ENCODE measurements at regions not wholly inside any gene's neighbourhood (a gene's known extent, or its start where the extent isn't known, plus 50 kb on each side); places are given as distances from the start of the nearest gene placed in this dataset.

DNA sequence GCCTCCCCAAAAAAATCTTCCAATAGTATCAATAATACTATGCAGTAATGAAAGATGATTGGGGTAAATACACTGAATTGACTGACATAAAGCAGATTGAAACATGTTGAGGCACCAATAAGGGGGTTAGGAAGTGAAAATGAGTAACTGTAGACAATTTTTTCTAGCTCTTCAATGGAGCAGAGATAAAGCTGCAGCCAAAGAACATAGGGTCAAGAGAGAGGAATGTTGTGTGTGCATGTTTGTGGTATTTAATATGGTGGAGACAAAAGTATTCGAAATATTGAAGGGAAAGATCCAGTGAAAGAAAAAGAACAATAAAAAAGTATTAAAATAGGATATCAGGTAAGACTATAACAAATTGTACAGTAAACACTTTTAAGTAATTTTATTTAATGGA lies 450.0 kb upstream of the CCDC179 start:
- TF ChIP-seq, protein P1, sequence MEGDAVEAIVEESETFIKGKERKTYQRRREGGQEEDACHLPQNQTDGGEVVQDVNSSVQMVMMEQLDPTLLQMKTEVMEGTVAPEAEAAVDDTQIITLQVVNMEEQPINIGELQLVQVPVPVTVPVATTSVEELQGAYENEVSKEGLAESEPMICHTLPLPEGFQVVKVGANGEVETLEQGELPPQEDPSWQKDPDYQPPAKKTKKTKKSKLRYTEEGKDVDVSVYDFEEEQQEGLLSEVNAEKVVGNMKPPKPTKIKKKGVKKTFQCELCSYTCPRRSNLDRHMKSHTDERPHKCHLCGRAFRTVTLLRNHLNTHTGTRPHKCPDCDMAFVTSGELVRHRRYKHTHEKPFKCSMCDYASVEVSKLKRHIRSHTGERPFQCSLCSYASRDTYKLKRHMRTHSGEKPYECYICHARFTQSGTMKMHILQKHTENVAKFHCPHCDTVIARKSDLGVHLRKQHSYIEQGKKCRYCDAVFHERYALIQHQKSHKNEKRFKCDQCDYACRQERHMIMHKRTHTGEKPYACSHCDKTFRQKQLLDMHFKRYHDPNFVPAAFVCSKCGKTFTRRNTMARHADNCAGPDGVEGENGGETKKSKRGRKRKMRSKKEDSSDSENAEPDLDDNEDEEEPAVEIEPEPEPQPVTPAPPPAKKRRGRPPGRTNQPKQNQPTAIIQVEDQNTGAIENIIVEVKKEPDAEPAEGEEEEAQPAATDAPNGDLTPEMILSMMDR (conservative IDR thresholded peaks at IDR 0.05 in 1 of 2, IDR thresholded peaks at IDR 0.05 in 1 of 2; ENCODE audit: low read depth in 1 of 2, low read length in 2 of 2) = no peak
- TF ChIP-seq EZH2 (IDR thresholded peaks at IDR 0.05; ENCODE audit: low read length, missing control alignments) = no peak
- Histone ChIP-seq H3K9ac (ENCODE audit: insufficient read depth, low read length) (no peak overlapping the region), H4K20me1 (ENCODE audit: control insufficient read depth, extremely low read depth, insufficient read depth, low read length) (no peaks in the 10 kb centered on the region), H3K27ac (ENCODE audit: insufficient read depth, low read length) (no peak overlapping the region), H2AFZ (ENCODE audit: low read length) (no peak overlapping the region), H3K79me2 (ENCODE audit: control insufficient read depth, insufficient read depth, low read length) (no peaks in the 10 kb centered on the region), H3K27me3 (ENCODE audit: control insufficient read depth, insufficient read depth, low read length) (no peaks in the 10 kb centered on the region), H3K9me3 (ENCODE audit: control insufficient read depth, insufficient read depth, low read depth, low read length) (no peaks in the 10 kb centered on the region), H3K4me3 (replicated peaks in 1 of 4; ENCODE audit: control extremely low read depth in 1 of 4, insufficient read depth in 1 of 4, low read depth in 3 of 4, low read length in 4 of 4) (no peak overlapping the region), H3K36me3 (ENCODE audit: control insufficient read depth, insufficient read depth, low read length) (no peaks in the 10 kb centered on the region), H3K4me1 (ENCODE audit: control insufficient read depth, extremely low read depth, insufficient read depth, low read length) (peaks cover 5% of the 10 kb centered on the region), H3K4me2 (ENCODE audit: extremely low read depth, insufficient read depth, low read length) (no peak overlapping the region)
- peak in 1 of 2 donors; percentile 87 for DNase-seq (ENCODE audit: low read depth in 2 of 2)

DNA sequence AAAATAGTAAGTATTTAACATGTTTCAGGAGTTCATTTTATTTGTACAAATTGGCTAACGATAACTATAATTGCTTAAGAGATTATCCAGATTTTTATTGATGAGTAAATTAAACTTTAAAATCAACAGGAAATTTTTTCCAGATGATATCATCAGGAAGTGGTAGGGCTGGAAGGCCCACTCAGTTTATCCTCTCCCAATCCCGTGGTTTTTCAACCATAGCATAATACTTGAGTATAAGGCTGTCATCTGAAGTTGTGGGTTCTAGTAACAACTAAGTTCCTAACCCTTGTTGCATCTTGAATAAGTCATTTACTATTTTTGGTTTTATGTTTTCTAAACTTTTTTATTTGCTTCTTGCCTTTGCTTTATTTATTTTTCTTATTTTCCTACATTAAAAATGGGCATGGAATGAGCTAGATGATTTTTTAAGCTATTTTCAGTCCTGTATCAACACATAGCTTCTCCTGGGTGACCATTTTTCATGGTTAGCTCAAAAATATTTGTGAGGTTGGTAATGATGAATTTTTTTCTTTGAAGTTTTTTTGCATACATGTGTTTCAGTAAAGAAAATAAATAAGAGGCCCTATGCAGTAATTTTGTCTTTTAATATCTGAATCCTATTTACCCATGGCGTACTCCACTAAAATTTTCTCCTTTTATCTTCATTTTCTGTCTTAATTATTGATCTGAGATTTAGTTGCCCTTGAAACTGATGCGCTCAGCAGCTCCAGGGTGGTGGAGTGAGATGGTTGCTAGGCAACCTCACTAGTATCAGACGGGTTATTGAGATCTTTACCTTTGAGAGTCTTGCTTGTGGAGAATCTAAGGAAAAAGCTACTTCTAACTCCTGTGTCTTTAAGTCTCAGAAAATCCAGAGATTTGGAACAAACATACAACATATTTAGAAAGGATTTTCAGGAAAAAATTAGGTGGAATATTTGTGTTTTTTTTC lies 452.0 kb upstream of the CCDC179 start:
- Histone ChIP-seq H3K4me1 (ENCODE audit: control insufficient read depth, extremely low read depth, insufficient read depth, low read length) (peaks cover 5% of the 10 kb centered on the region), H2AFZ (ENCODE audit: low read length) (peak overlapping the region; percentile 7), H3K36me3 (ENCODE audit: control insufficient read depth, insufficient read depth, low read length) (no peaks in the 10 kb centered on the region), H4K20me1 (ENCODE audit: control insufficient read depth, extremely low read depth, insufficient read depth, low read length) (no peaks in the 10 kb centered on the region), H3K9ac (ENCODE audit: insufficient read depth, low read length) (no peak overlapping the region), H3K79me2 (ENCODE audit: control insufficient read depth, insufficient read depth, low read length) (no peaks in the 10 kb centered on the region), H3K27me3 (ENCODE audit: control insufficient read depth, insufficient read depth, low read length) (no peaks in the 10 kb centered on the region), H3K9me3 (ENCODE audit: control insufficient read depth, insufficient read depth, low read depth, low read length) (no peaks in the 10 kb centered on the region), H3K4me2 (ENCODE audit: extremely low read depth, insufficient read depth, low read length) (no peak overlapping the region), H3K27ac (ENCODE audit: insufficient read depth, low read length) (peak overlapping the region; percentile 47), H3K4me3 (replicated peaks in 1 of 4; ENCODE audit: control extremely low read depth in 1 of 4, insufficient read depth in 1 of 4, low read depth in 3 of 4, low read length in 4 of 4) (no peak overlapping the region)
- TF ChIP-seq EZH2 (IDR thresholded peaks at IDR 0.05; ENCODE audit: low read length, missing control alignments) = no peak
- TF ChIP-seq, protein P1 (conservative IDR thresholded peaks at IDR 0.05 in 1 of 2, IDR thresholded peaks at IDR 0.05 in 1 of 2; ENCODE audit: low read depth in 1 of 2, low read length in 2 of 2) = no peak
- peak; percentile 28 to 86 for DNase-seq (ENCODE audit: low read depth in 2 of 2)

DNA sequence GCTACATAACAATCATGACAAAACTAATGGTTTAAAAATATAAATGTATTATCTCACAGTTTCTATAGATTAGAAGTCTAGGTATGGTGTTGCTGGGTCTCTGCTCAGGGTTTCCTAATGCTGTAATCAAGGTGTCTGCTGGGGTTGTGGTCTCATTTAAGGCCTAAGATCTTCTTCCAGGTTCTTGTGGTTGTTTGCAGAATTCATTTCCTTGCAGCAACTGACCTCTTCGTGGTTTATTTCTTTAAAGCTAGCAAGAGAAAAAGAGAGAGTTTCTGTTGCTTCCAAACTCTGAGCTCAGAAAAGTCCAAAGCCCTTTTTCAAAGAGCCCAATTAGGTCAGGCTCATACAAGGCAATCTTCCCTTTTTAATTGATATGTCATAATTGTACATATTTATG lies 452.7 kb upstream of the CCDC179 start:
- Histone ChIP-seq H3K4me2 (ENCODE audit: extremely low read depth, insufficient read depth, low read length) (no peak overlapping the region), H3K36me3 (ENCODE audit: control insufficient read depth, insufficient read depth, low read length) (no peaks in the 10 kb centered on the region), H3K4me1 (ENCODE audit: control insufficient read depth, extremely low read depth, insufficient read depth, low read length) (peaks cover 5% of the 10 kb centered on the region), H3K27me3 (ENCODE audit: control insufficient read depth, insufficient read depth, low read length) (no peaks in the 10 kb centered on the region), H3K4me3 (replicated peaks in 1 of 4; ENCODE audit: control extremely low read depth in 1 of 4, insufficient read depth in 1 of 4, low read depth in 3 of 4, low read length in 4 of 4) (no peak overlapping the region), H3K79me2 (ENCODE audit: control insufficient read depth, insufficient read depth, low read length) (no peaks in the 10 kb centered on the region), H2AFZ (ENCODE audit: low read length) (peak overlapping the region; percentile 48), H4K20me1 (ENCODE audit: control insufficient read depth, extremely low read depth, insufficient read depth, low read length) (no peaks in the 10 kb centered on the region), H3K9me3 (ENCODE audit: control insufficient read depth, insufficient read depth, low read depth, low read length) (no peaks in the 10 kb centered on the region), H3K9ac (ENCODE audit: insufficient read depth, low read length) (no peak overlapping the region), H3K27ac (ENCODE audit: insufficient read depth, low read length) (no peak overlapping the region)
- DNase-seq (ENCODE audit: low read depth in 2 of 2) = peak in 1 of 2 donors; percentile 70
- TF ChIP-seq, protein P1 (conservative IDR thresholded peaks at IDR 0.05 in 1 of 2, IDR thresholded peaks at IDR 0.05 in 1 of 2; ENCODE audit: low read depth in 1 of 2, low read length in 2 of 2) = no peak
- TF ChIP-seq EZH2 (IDR thresholded peaks at IDR 0.05; ENCODE audit: low read length, missing control alignments) = no peak
